ENCODE measurements at regions not wholly inside any gene's neighbourhood (a gene's known extent, or its start where the extent isn't known, plus 50 kb on each side); places are given as distances from the start of the nearest gene placed in this dataset.

- TF ChIP-seq CTCF (IDR thresholded peaks at IDR 0.05; ENCODE audit: poor library complexity, severe bottlenecking) (no peak), POLR2AphosphoS5 (IDR thresholded peaks at IDR 0.05) (no peak), EP300 (conservative IDR thresholded peaks at IDR 0.05; ENCODE audit: poor library complexity, severe bottlenecking) (no peak), REST (IDR thresholded peaks at IDR 0.05; ENCODE audit: borderline replicate concordance) (no peak)
Observed at GRCh38 chr15:47908950-47909670, 191.8 kb downstream of the SEMA6D start.
